ENCODE measurements at regions not wholly inside any gene's neighbourhood (a gene's known extent, or its start where the extent isn't known, plus 50 kb on each side); places are given as distances from the start of the nearest gene placed in this dataset.

DNA sequence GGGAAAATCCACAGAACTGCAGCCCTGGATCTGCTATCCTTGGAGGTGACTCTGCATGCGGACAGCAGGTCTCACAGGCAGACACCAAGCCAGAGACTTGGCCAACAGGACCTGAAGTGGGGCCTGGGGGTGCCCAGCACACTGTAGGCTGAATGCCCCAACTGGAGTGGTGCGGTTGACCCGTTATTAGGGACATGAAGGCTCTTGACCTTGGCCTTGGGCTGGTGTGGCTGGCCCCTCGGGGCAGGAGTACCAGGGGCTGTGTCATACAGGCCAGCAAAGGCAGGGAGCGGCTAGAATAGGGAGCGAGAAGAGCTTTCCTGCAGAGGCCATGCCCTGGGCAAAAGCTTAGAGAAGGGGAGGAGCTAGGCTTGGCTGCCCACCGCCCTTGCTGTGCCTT is 153.2 kb upstream of the MVB12B start:
- POLR2A ChIA-PET: no interaction called here
- no peaks in the 10 kb centered on the region for H3K36me3 ChIP-seq (replicated peaks in 1 of 2; ENCODE audit: control extremely low read depth in 1 of 2, control insufficient read depth in 1 of 2, extremely low read depth in 1 of 2, insufficient read depth in 2 of 2, low read length in 1 of 2)
- DNase-seq (no peak), ATAC-seq (ENCODE audit: low read depth) (no peak)
- Mint-ChIP-seq H3K27me3 (peaks cover 30% of the 10 kb centered on the region), H3K9me3 (ENCODE audit: insufficient read depth) (no peaks in the 10 kb centered on the region), H3K4me1 (no peaks in the 10 kb centered on the region), H3K4me3 (no peak overlapping the region), H3K27ac (no peak overlapping the region)
- no peak overlapping the region for H3K9ac ChIP-seq (ENCODE audit: low read length)
- H2AFZ ChIP-seq (ENCODE audit: insufficient read depth, low read depth, low read length, poor library complexity, severe bottlenecking): no peak overlapping the region
- no peaks in the 10 kb centered on the region for H4K20me1 ChIP-seq (ENCODE audit: control insufficient read depth, insufficient read depth, low read length, poor library complexity, severe bottlenecking)
- intact Hi-C loops (cut with micrococcal nuclease): no loop called here
- no peaks in the 10 kb centered on the region for H3K4me1 ChIP-seq (ENCODE audit: control insufficient read depth in 2 of 2, insufficient read depth in 2 of 2, low read length in 2 of 2)
- no peak overlapping the region for H3K4me2 ChIP-seq (replicated peaks; ENCODE audit: low read depth, low read length, poor library complexity, severe bottlenecking)
- H3K4me3 ChIP-seq (ENCODE audit: control extremely low read depth in 1 of 5, extremely low read depth in 1 of 5, insufficient read depth in 1 of 5, low read depth in 2 of 5, low read length in 4 of 5): no peak overlapping the region
- TF ChIP-seq CTCF (IDR thresholded peaks at IDR 0.05): no peak
- no peak for TF ChIP-seq EZH2 (IDR thresholded peaks at IDR 0.05; ENCODE audit: borderline replicate concordance, insufficient read depth, low read depth, low read length, poor library complexity, severe bottlenecking)
- CTCF ChIA-PET: no interaction called here
- no peaks in the 10 kb centered on the region for H3K79me2 ChIP-seq (ENCODE audit: control insufficient read depth, insufficient read depth, low read length)
- H3K27ac ChIP-seq (ENCODE audit: low read length in 2 of 2): no peak overlapping the region
- H3K27me3 ChIP-seq (replicated peaks in 1 of 4; ENCODE audit: control extremely low read depth in 1 of 4, control insufficient read depth in 3 of 4, insufficient read depth in 4 of 4, low read length in 3 of 4): peaks cover 0 to 2% (median 0%) of the 10 kb centered on the region in 4 experiments
- 72% methylated on average over 6 of the region's 7 CpGs for whole genome bisulfite sequencing (ENCODE audit: insufficient coverage)
- H3K9me3 ChIP-seq (ENCODE audit: control extremely low read depth in 1 of 3, control insufficient read depth in 2 of 3, insufficient read depth in 1 of 3, low read length in 2 of 3): peaks cover 0 to 6% (median 5%) of the 10 kb centered on the region in 3 donors

GRCh38 chr9:126173929-126174328 is 152.7 kb upstream of the MVB12B start:
- peaks cover 28% of the 10 kb centered on the region for H3K27me3 Mint-ChIP-seq
- intact Hi-C loops (cut with micrococcal nuclease): no loop called here

More at GRCh38 chr9:126173929-126174328, 152.7 kb upstream of the MVB12B start:
- Histone ChIP-seq H3K36me3 (replicated peaks in 1 of 2; ENCODE audit: control extremely low read depth in 1 of 2, control insufficient read depth in 1 of 2, extremely low read depth in 1 of 2, insufficient read depth in 2 of 2, low read length in 1 of 2) (no peaks in the 10 kb centered on the region), H4K20me1 (ENCODE audit: control insufficient read depth, insufficient read depth, low read length, poor library complexity, severe bottlenecking) (no peaks in the 10 kb centered on the region), H3K9ac (ENCODE audit: low read length) (no peak overlapping the region), H3K4me3 (ENCODE audit: control extremely low read depth in 1 of 5, extremely low read depth in 1 of 5, insufficient read depth in 1 of 5, low read depth in 2 of 5, low read length in 4 of 5) (no peak overlapping the region), H3K9me3 (ENCODE audit: control extremely low read depth in 1 of 3, control insufficient read depth in 2 of 3, insufficient read depth in 1 of 3, low read length in 2 of 3) (peaks cover 0 to 6% (median 5%) of the 10 kb centered on the region in 3 donors), H3K79me2 (ENCODE audit: control insufficient read depth, insufficient read depth, low read length) (no peaks in the 10 kb centered on the region), H3K4me1 (ENCODE audit: control insufficient read depth in 2 of 2, insufficient read depth in 2 of 2, low read length in 2 of 2) (no peaks in the 10 kb centered on the region), H3K27me3 (replicated peaks in 1 of 4; ENCODE audit: control extremely low read depth in 1 of 4, control insufficient read depth in 3 of 4, insufficient read depth in 4 of 4, low read length in 3 of 4) (peaks cover 0 to 2% (median 0%) of the 10 kb centered on the region in 4 experiments), H3K27ac (ENCODE audit: low read length in 2 of 2) (no peak overlapping the region), H2AFZ (ENCODE audit: insufficient read depth, low read depth, low read length, poor library complexity, severe bottlenecking) (no peak overlapping the region), H3K4me2 (replicated peaks; ENCODE audit: low read depth, low read length, poor library complexity, severe bottlenecking) (no peak overlapping the region)
- Mint-ChIP-seq H3K27ac (no peak overlapping the region), H3K9me3 (ENCODE audit: insufficient read depth) (no peaks in the 10 kb centered on the region), H3K4me1 (no peaks in the 10 kb centered on the region), H3K4me3 (no peak overlapping the region)
- no peak for TF ChIP-seq CTCF (IDR thresholded peaks at IDR 0.05)
- no peak for TF ChIP-seq EZH2 (IDR thresholded peaks at IDR 0.05; ENCODE audit: borderline replicate concordance, insufficient read depth, low read depth, low read length, poor library complexity, severe bottlenecking)
- ChIA-PET CTCF (no interaction called here), POLR2A (no interaction called here)
- WGBS (ENCODE audit: insufficient coverage): 96% methylated on average over 4 of the region's 4 CpGs
- no peak for DNase-seq
- ATAC-seq (ENCODE audit: low read depth): no peak
